T-helper 17 cell (primary cell): ENCODE measurements at regions not wholly inside any gene's neighbourhood (a gene's known extent, or its start where the extent isn't known, plus 50 kb on each side); places are given as distances from the start of the nearest gene placed in this dataset.

Experiments used
- ATAC-seq: fragments of 150-1000 bp; cut with Tn5 transposase; 2 replicates; pipeline ENCODE4 v1.10.0; 2021; ENCODE audit warnings: mild to moderate bottlenecking, moderate library complexity
- DNase-seq, 3 donors: peaks; one replicate each; pipeline versions ENCODE4 v3.0.0 to v3.0.0-alpha.2; 2020 to 2021
- H3K9me3 ChIP-seq: one replicate; pipeline ENCODE4 v1.7.0; 2013; ENCODE audit warnings: low read length, mild to moderate bottlenecking; ENCODE audit not compliant: control insufficient read depth, poor library complexity, severe bottlenecking
- H3K27ac Mint-ChIP-seq: one replicate; pipeline ENCODE4 v1.8.0; 2022; ENCODE audit warnings: mild to moderate bottlenecking, moderate library complexity, mixed read lengths
- H3K27me3 Mint-ChIP-seq: one replicate; pipeline ENCODE4 v1.8.0; 2022; ENCODE audit warnings: mixed read lengths
- H3K36me3 Mint-ChIP-seq: one replicate; pipeline ENCODE4 v1.8.0; 2022; ENCODE audit warnings: low read depth, mixed read lengths
- H3K4me1 Mint-ChIP-seq: one replicate; pipeline ENCODE4 v1.8.0; 2022; ENCODE audit warnings: mild to moderate bottlenecking, mixed read lengths
- H3K4me3 Mint-ChIP-seq: one replicate; pipeline ENCODE4 v1.8.0; 2022; ENCODE audit warnings: mild to moderate bottlenecking, moderate library complexity, mixed read lengths

GRCh38 chr17:77028900-77029299, 111.9 kb upstream of the SEC14L1 start:
- Mint-ChIP-seq H3K36me3 (no peaks in the 10 kb centered on the region), H3K27me3 (no peaks in the 10 kb centered on the region), H3K4me1 (no peaks in the 10 kb centered on the region), H3K27ac (no peak overlapping the region), H3K4me3 (no peak overlapping the region)
- no peaks in the 10 kb centered on the region for H3K9me3 ChIP-seq
- DNase-seq, result no peak
- ATAC-seq, result no peak

DNA sequence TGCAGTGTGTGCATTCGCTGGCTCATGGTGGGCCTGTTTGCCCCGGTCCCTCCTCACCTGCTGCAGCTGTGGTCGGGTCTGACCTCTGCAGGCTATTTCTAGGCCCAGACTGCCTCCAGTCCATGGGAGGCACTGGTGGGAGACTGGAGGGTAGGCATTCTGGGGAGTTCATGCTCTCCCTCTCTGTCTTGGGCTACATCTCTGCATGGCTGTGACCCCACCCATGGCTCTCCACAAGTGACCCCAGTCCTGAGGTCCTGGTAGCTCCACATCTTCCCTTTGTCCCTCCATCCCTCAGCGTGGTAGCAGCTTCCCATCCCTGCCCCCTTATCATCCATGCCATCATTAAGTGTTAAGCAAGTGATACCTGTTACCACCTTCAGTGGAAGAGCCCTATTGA, 107.8 kb upstream of the SEC14L1 start:
- no peak overlapping the region for H3K27ac Mint-ChIP-seq
- peaks cover 30% of the 10 kb centered on the region for H3K27me3 Mint-ChIP-seq
- H3K36me3 Mint-ChIP-seq, result peaks cover 2% of the 10 kb centered on the region
- H3K4me1 Mint-ChIP-seq, result peaks cover 3% of the 10 kb centered on the region
- H3K4me3 Mint-ChIP-seq, result no peak overlapping the region
- no peaks in the 10 kb centered on the region for H3K9me3 ChIP-seq
- no peak for ATAC-seq
- DNase-seq, result no peak

GRCh38 chr17:77033892-77034404, 106.8 kb upstream of the SEC14L1 start:
- DNase-seq (no peak), ATAC-seq (no peak)
- no peak overlapping the region for H3K27ac Mint-ChIP-seq
- H3K27me3 Mint-ChIP-seq, result peaks cover 30% of the 10 kb centered on the region
- no peaks in the 10 kb centered on the region for H3K9me3 ChIP-seq
- H3K36me3 Mint-ChIP-seq, result peaks cover 2% of the 10 kb centered on the region
- no peak overlapping the region for H3K4me3 Mint-ChIP-seq
- H3K4me1 Mint-ChIP-seq, result peaks cover 3% of the 10 kb centered on the region

- no peak overlapping the region for H3K27ac Mint-ChIP-seq
- ATAC-seq (no peak), DNase-seq (no peak)
- H3K4me1 Mint-ChIP-seq, result peaks cover 3% of the 10 kb centered on the region
- H3K9me3 ChIP-seq, result no peaks in the 10 kb centered on the region
- peaks cover 30% of the 10 kb centered on the region for H3K27me3 Mint-ChIP-seq
- H3K36me3 Mint-ChIP-seq, result peaks cover 2% of the 10 kb centered on the region
- no peak overlapping the region for H3K4me3 Mint-ChIP-seq
Measured at GRCh38 chr17:77034677-77035424, 105.9 kb upstream of the SEC14L1 start.

GRCh38 chr17:77035526-77035925, 105.2 kb upstream of the SEC14L1 start:
- peaks cover 2% of the 10 kb centered on the region for H3K36me3 Mint-ChIP-seq
- no peak for ATAC-seq
- no peak overlapping the region for H3K4me3 Mint-ChIP-seq

GRCh38 chr17:77036136-77036840, 104.5 kb upstream of the SEC14L1 start:
- Mint-ChIP-seq H3K4me3 (no peak overlapping the region), H3K27ac (no peak overlapping the region), H3K36me3 (peaks cover 2% of the 10 kb centered on the region), H3K4me1 (peaks cover 3% of the 10 kb centered on the region), H3K27me3 (peaks cover 30% of the 10 kb centered on the region)
- ATAC-seq (no peak), DNase-seq (no peak)
- H3K9me3 ChIP-seq, result no peaks in the 10 kb centered on the region

More at GRCh38 chr17:77035526-77035925, 105.2 kb upstream of the SEC14L1 start:
- DNase-seq, result no peak
- peaks cover 30% of the 10 kb centered on the region for H3K27me3 Mint-ChIP-seq
- peaks cover 3% of the 10 kb centered on the region for H3K4me1 Mint-ChIP-seq
- no peak overlapping the region for H3K27ac Mint-ChIP-seq
- no peaks in the 10 kb centered on the region for H3K9me3 ChIP-seq

GRCh38 chr17:77036841-77037381, 103.9 kb upstream of the SEC14L1 start:
- no peak overlapping the region for H3K4me3 Mint-ChIP-seq
- peaks cover 3% of the 10 kb centered on the region for H3K4me1 Mint-ChIP-seq
- no peak for ATAC-seq
- no peak overlapping the region for H3K27ac Mint-ChIP-seq
- peaks cover 2% of the 10 kb centered on the region for H3K36me3 Mint-ChIP-seq
- H3K27me3 Mint-ChIP-seq, result peaks cover 30% of the 10 kb centered on the region
- H3K9me3 ChIP-seq, result no peaks in the 10 kb centered on the region
- no peak for DNase-seq

DNA sequence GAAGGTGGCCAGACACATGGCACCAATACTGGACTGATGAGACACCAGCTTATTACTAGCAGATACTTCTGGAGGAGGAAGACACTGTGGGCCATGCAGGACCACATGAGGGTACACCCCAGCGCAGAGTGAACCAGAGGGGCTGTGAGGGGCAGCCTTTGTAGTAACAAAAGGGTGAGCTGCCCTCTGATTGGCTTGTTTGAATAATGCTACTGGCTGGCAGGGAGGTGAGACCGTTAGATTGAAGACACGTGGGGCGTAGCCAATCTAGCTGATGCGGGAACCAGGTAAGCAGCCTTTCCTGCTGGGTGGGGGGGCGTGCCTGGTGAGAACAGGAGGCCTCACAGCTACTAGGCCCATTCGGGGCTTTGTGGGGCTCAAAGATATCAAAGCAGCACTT, 102.8 kb upstream of the SEC14L1 start:
- H3K4me1 Mint-ChIP-seq, result peaks cover 3% of the 10 kb centered on the region
- DNase-seq (no peak), ATAC-seq (no peak)
- no peak overlapping the region for H3K4me3 Mint-ChIP-seq
- H3K9me3 ChIP-seq, result no peaks in the 10 kb centered on the region
- H3K27ac Mint-ChIP-seq, result no peak overlapping the region
- H3K27me3 Mint-ChIP-seq, result peaks cover 38% of the 10 kb centered on the region
- peaks cover 2% of the 10 kb centered on the region for H3K36me3 Mint-ChIP-seq

DNA sequence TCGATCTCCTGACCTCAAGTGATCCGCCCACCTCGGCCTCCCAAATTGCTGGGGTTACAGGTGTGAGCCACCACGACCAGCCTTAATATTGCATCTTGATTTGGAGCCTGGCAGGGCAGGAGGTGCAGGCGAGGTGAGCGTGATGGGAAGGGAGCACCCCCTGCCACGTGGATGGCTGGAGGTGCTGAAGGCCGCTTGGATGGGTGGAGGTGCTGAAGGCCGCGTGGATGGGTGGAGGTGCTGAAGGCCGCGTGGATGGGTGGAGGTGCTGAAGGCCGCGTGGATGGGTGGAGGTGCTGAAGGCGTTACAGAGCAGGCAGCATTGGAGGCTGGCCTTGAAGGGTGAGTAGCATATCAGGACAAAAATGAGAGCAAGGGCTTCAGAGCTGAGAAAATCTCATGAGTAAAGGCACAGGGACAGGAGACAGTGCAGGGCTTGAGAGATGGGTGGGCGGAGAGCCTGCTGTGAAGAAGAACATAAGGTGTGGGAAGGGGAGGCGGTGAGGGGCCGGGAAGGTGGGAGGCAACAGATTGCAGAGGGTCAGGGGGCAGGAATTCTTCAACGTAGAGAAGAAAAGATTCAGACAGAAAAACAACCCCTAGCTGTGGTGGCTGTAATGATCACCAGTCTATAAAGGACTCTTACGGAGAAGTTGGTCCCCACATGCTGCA, 101.7 kb upstream of the SEC14L1 start:
- Mint-ChIP-seq H3K4me3 (no peak overlapping the region), H3K27me3 (peaks cover 39% of the 10 kb centered on the region), H3K27ac (no peak overlapping the region), H3K36me3 (peaks cover 2% of the 10 kb centered on the region), H3K4me1 (peaks cover 3% of the 10 kb centered on the region)
- no peaks in the 10 kb centered on the region for H3K9me3 ChIP-seq
- ATAC-seq, result no peak
- no peak for DNase-seq

- Mint-ChIP-seq H3K4me1 (no peaks in the 10 kb centered on the region), H3K27ac (no peak overlapping the region), H3K27me3 (peaks cover 10% of the 10 kb centered on the region), H3K4me3 (no peak overlapping the region), H3K36me3 (no peaks in the 10 kb centered on the region)
- no peak for ATAC-seq
- H3K9me3 ChIP-seq, result no peaks in the 10 kb centered on the region
- DNase-seq, result no peak
Measured at GRCh38 chr17:77042476-77043231, 98.1 kb upstream of the SEC14L1 start.

- peaks cover 9% of the 10 kb centered on the region for H3K27me3 Mint-ChIP-seq
- no peak for ATAC-seq
- H3K4me3 Mint-ChIP-seq, result no peak overlapping the region
- H3K4me1 Mint-ChIP-seq, result no peaks in the 10 kb centered on the region
- DNase-seq, result no peak
- no peaks in the 10 kb centered on the region for H3K9me3 ChIP-seq
- H3K36me3 Mint-ChIP-seq, result no peaks in the 10 kb centered on the region
- H3K27ac Mint-ChIP-seq, result no peak overlapping the region
Measured at GRCh38 chr17:77045441-77046041, 95.2 kb upstream of the SEC14L1 start.

GRCh38 chr17:77049440-77049839, 91.3 kb upstream of the SEC14L1 start:
- no peak overlapping the region for H3K27ac Mint-ChIP-seq
- peaks cover 28% of the 10 kb centered on the region for H3K27me3 Mint-ChIP-seq
- no peak overlapping the region for H3K4me3 Mint-ChIP-seq
- H3K36me3 Mint-ChIP-seq, result peaks cover 2% of the 10 kb centered on the region
- no peak for DNase-seq
- no peaks in the 10 kb centered on the region for H3K9me3 ChIP-seq
- no peak for ATAC-seq
- no peaks in the 10 kb centered on the region for H3K4me1 Mint-ChIP-seq
